ENCODE measurements at regions not wholly inside any gene's neighbourhood (a gene's known extent, or its start where the extent isn't known, plus 50 kb on each side); places are given as distances from the start of the nearest gene placed in this dataset.

DNA sequence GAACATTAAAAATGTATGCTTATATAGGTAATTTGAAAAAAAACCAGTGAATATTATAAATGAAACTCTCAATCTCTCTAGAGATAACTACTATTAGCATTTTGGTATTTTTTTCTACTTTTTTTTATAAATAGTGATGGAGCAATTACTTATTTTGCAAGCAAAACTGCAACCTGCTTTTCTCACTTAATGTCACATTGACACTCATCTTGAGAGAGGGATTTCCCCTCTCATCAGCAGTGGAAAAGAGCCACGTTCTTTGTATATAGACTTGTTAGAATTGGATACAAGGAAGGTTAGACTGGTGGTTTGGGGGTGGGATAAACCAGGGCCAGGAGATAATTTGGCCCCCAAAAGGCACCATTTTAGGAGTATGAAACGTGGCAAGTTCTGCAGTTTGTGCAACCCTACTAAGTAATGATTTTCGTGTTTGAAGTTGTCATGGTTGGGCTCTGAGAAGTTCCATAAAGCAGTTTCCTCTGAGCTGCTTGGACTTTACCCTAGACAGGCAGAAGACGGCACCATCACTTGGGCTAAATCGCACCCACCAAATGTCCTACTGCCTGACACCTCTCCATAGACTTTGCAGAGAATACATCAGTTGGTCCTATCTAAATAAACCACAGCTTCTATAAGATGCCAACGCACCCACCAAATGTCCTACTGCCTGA is 194.0 kb downstream of the ACTR3 start:
- H3K4me1 ChIP-seq (ENCODE audit: control insufficient read depth, insufficient read depth, low read length) = no peaks in the 10 kb centered on the region
- H3K4me3 Mint-ChIP-seq = no peak overlapping the region
- no peaks in the 10 kb centered on the region for H3K36me3 ChIP-seq (ENCODE audit: control insufficient read depth, insufficient read depth, low read length)
- no peak overlapping the region for H3K27ac ChIP-seq (ENCODE audit: low read length)
- ATAC-seq (no peak), DNase-seq (no peak)
- intact Hi-C loops (cut with micrococcal nuclease) = no loop called here
- H3K27me3 ChIP-seq (ENCODE audit: control insufficient read depth, insufficient read depth, low read length) = no peaks in the 10 kb centered on the region
- H3K36me3 Mint-ChIP-seq = no peaks in the 10 kb centered on the region
- no peaks in the 10 kb centered on the region for H3K27me3 Mint-ChIP-seq (ENCODE audit: low read depth in 2 of 2)
- TF ChIP-seq, protein P1, sequence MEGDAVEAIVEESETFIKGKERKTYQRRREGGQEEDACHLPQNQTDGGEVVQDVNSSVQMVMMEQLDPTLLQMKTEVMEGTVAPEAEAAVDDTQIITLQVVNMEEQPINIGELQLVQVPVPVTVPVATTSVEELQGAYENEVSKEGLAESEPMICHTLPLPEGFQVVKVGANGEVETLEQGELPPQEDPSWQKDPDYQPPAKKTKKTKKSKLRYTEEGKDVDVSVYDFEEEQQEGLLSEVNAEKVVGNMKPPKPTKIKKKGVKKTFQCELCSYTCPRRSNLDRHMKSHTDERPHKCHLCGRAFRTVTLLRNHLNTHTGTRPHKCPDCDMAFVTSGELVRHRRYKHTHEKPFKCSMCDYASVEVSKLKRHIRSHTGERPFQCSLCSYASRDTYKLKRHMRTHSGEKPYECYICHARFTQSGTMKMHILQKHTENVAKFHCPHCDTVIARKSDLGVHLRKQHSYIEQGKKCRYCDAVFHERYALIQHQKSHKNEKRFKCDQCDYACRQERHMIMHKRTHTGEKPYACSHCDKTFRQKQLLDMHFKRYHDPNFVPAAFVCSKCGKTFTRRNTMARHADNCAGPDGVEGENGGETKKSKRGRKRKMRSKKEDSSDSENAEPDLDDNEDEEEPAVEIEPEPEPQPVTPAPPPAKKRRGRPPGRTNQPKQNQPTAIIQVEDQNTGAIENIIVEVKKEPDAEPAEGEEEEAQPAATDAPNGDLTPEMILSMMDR (IDR thresholded peaks at IDR 0.05) = no peak
- no peaks in the 10 kb centered on the region for H3K4me1 Mint-ChIP-seq
- no peaks in the 10 kb centered on the region for H3K9me3 ChIP-seq (ENCODE audit: control insufficient read depth, insufficient read depth, low read length)
- H3K4me3 ChIP-seq (ENCODE audit: low read length) = no peak overlapping the region
- WGBS (ENCODE audit: insufficient coverage) = 42% methylated on average over 4 of the region's 6 CpGs
- H3K27ac Mint-ChIP-seq = no peak overlapping the region
- peaks cover 0 to 2% of the 10 kb centered on the region in 2 donors for H3K9me3 Mint-ChIP-seq

DNA sequence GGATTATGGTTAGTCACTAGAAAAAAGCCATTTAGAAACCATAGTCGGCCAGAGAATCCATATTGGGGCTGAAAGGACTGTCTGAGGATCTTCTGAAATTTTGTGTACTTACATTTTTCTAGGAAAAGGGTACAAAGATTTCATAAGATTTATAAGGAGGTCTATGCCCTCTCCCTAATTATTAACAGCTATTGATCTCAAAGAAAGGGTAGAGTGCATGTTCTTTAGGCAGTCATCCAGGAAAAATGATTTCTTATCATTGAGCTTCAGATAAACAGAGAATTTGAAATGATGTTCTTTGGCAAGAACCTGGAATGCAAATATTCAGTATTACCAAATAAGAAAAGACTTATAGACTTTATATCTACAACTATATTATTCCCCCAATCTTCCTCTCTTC is 195.3 kb downstream of the ACTR3 start:
- DNase-seq = no peak
- H3K27me3 Mint-ChIP-seq (ENCODE audit: low read depth in 2 of 2) = no peaks in the 10 kb centered on the region
- no peaks in the 10 kb centered on the region for H3K4me1 Mint-ChIP-seq
- H3K27ac ChIP-seq (ENCODE audit: low read length) = no peak overlapping the region
- intact Hi-C loops (cut with micrococcal nuclease) = no loop called here
- TF ChIP-seq, protein P1 (IDR thresholded peaks at IDR 0.05) = no peak
- no peaks in the 10 kb centered on the region for H3K36me3 Mint-ChIP-seq
- WGBS (ENCODE audit: insufficient coverage) = 70% methylated on average over 1 of the region's 1 CpG
- peaks cover 0 to 2% of the 10 kb centered on the region in 2 donors for H3K9me3 Mint-ChIP-seq
- H3K4me3 ChIP-seq (ENCODE audit: low read length) = no peak overlapping the region
- no peaks in the 10 kb centered on the region for H3K4me1 ChIP-seq (ENCODE audit: control insufficient read depth, insufficient read depth, low read length)
- no peak overlapping the region for H3K27ac Mint-ChIP-seq
- H3K27me3 ChIP-seq (ENCODE audit: control insufficient read depth, insufficient read depth, low read length) = no peaks in the 10 kb centered on the region
- H3K9me3 ChIP-seq (ENCODE audit: control insufficient read depth, insufficient read depth, low read length) = no peaks in the 10 kb centered on the region
- H3K4me3 Mint-ChIP-seq = no peak overlapping the region
- H3K36me3 ChIP-seq (ENCODE audit: control insufficient read depth, insufficient read depth, low read length) = no peaks in the 10 kb centered on the region
- ATAC-seq = no peak

DNA sequence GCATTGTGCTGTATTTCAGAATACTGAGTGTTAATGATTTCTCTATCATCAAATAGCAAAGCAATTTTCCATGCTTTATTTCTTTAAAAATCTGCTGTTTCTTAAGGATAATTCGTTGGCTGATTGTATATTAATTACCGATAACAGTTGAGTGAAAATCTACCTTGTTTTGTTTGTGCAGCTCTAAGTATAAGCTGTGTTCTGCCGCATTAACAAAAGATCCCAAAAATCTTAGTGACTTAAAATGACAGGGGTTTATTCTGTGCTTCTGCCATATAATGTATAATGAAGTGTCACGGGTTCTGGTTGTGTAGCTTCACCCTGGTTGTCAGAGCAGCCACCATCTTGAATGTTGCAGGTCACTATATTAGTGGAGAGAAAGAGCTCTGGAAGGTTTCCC is 196.1 kb downstream of the ACTR3 start:
- H3K27me3 Mint-ChIP-seq (ENCODE audit: low read depth in 2 of 2) = no peaks in the 10 kb centered on the region
- no peak for ATAC-seq
- H3K36me3 ChIP-seq (ENCODE audit: control insufficient read depth, insufficient read depth, low read length) = no peaks in the 10 kb centered on the region

More for the DNA sequence above, 196.1 kb downstream of the ACTR3 start:
- H3K9me3 Mint-ChIP-seq = peaks cover 0 to 2% of the 10 kb centered on the region in 2 donors
- no peak for DNase-seq
- Histone ChIP-seq H3K4me3 (ENCODE audit: low read length) (no peak overlapping the region), H3K27me3 (ENCODE audit: control insufficient read depth, insufficient read depth, low read length) (no peaks in the 10 kb centered on the region), H3K9me3 (ENCODE audit: control insufficient read depth, insufficient read depth, low read length) (no peaks in the 10 kb centered on the region), H3K4me1 (ENCODE audit: control insufficient read depth, insufficient read depth, low read length) (no peaks in the 10 kb centered on the region), H3K27ac (ENCODE audit: low read length) (no peak overlapping the region)
- no peaks in the 10 kb centered on the region for H3K36me3 Mint-ChIP-seq
- no peak overlapping the region for H3K4me3 Mint-ChIP-seq
- TF ChIP-seq, protein P1 (IDR thresholded peaks at IDR 0.05) = no peak
- H3K4me1 Mint-ChIP-seq = no peaks in the 10 kb centered on the region
- intact Hi-C loops (cut with micrococcal nuclease) = no loop called here
- H3K27ac Mint-ChIP-seq = no peak overlapping the region
- 84% methylated on average over 4 of the region's 4 CpGs for WGBS (ENCODE audit: insufficient coverage)

Measured in natural killer cell (primary cell).